Calu3 (cell line): ENCODE measurements at regions not wholly inside any gene's neighbourhood (a gene's known extent, or its start where the extent isn't known, plus 50 kb on each side); places are given as distances from the start of the nearest gene placed in this dataset.

Experiments
- BruUV-seq: library from RNA; stranded (reverse); fragments of 400-500 nt; replicated peaks from 2 replicates; lab custom pipeline; 2021; lab: Mats Ljungman, UMichigan
- CTCF ChIA-PET: fragments of 300-600 bp; sonication (Branson Sonifier 250); formaldehyde crosslinking; loops from one replicate; lab custom pipeline; 2022; ENCODE audit warnings: antibody characterized with exemption; lab: Charles Lee
- DNase-seq: peaks from one replicate; pipeline ENCODE4 v3.0.0; 2022
- H3K27ac Mint-ChIP-seq: one replicate; pipeline ENCODE4 v1.8.0; 2022; ENCODE audit warnings: mixed read lengths; ENCODE audit not compliant: unreplicated experiment
- H3K27me3 Mint-ChIP-seq: one replicate; pipeline ENCODE4 v1.8.0; 2022; ENCODE audit warnings: mixed read lengths; ENCODE audit not compliant: unreplicated experiment
- H3K36me3 Mint-ChIP-seq: one replicate; pipeline ENCODE4 v1.8.0; 2022; ENCODE audit warnings: mild to moderate bottlenecking, moderate library complexity, mixed read lengths; ENCODE audit not compliant: insufficient read depth, unreplicated experiment
- H3K4me1 Mint-ChIP-seq: one replicate; pipeline ENCODE4 v1.8.0; 2022; ENCODE audit warnings: mild to moderate bottlenecking, low read depth, mixed read lengths; ENCODE audit not compliant: unreplicated experiment
- H3K4me3 Mint-ChIP-seq: one replicate; pipeline ENCODE4 v1.8.0; 2022; ENCODE audit warnings: mild to moderate bottlenecking, low read depth, moderate library complexity, mixed read lengths; ENCODE audit not compliant: unreplicated experiment
- H3K9me3 Mint-ChIP-seq: one replicate; pipeline ENCODE4 v1.8.0; 2022; ENCODE audit warnings: low read depth, mixed read lengths; ENCODE audit not compliant: unreplicated experiment
- intact Hi-C: fragments of 100-400 bp; cut with micrococcal nuclease; formaldehyde crosslinking; loops from one replicate; pipeline ENCODE4 v1.10.0; 2022; ENCODE audit not compliant: unreplicated experiment
- TF ChIP-seq, protein P1 (sequence below): fragments of 200-600 bp; IDR thresholded peaks from one replicate; pipeline ENCODE4 v1.8.0; 2022; ENCODE audit warnings: antibody characterized with exemption; ENCODE audit not compliant: unreplicated experiment

DNA sequence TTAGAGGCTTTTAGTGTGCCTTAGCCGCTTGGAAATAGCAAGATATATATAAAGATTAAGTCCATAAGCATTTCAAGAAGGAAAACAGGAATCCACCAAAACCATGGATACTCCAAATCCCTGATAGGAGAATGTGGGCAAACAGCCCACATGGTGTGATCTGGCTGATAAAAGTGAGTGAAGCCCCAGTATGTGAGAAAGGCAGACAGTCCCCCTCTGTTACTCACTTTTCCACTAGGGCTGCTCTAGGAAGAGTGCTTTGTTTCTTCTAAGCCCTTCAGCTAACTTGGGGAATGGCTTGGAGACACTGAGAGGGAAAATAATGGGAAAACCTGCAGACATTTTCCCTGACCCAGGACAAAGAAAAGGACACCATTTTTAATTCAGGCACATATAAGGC is 802.3 kb upstream of the PRR20A start:
- H3K4me3 Mint-ChIP-seq: no peak overlapping the region
- BruUV-seq: no TSS peak
- H3K4me1 Mint-ChIP-seq: no peaks in the 10 kb centered on the region
- H3K27ac Mint-ChIP-seq: no peak overlapping the region
- no peaks in the 10 kb centered on the region for H3K36me3 Mint-ChIP-seq
- H3K9me3 Mint-ChIP-seq: no peaks in the 10 kb centered on the region
- DNase-seq: no peak
- intact Hi-C loops: no loop called here
- no peaks in the 10 kb centered on the region for H3K27me3 Mint-ChIP-seq
- CTCF ChIA-PET: no interaction called here
- TF ChIP-seq, protein P1, sequence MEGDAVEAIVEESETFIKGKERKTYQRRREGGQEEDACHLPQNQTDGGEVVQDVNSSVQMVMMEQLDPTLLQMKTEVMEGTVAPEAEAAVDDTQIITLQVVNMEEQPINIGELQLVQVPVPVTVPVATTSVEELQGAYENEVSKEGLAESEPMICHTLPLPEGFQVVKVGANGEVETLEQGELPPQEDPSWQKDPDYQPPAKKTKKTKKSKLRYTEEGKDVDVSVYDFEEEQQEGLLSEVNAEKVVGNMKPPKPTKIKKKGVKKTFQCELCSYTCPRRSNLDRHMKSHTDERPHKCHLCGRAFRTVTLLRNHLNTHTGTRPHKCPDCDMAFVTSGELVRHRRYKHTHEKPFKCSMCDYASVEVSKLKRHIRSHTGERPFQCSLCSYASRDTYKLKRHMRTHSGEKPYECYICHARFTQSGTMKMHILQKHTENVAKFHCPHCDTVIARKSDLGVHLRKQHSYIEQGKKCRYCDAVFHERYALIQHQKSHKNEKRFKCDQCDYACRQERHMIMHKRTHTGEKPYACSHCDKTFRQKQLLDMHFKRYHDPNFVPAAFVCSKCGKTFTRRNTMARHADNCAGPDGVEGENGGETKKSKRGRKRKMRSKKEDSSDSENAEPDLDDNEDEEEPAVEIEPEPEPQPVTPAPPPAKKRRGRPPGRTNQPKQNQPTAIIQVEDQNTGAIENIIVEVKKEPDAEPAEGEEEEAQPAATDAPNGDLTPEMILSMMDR: no peak

DNA sequence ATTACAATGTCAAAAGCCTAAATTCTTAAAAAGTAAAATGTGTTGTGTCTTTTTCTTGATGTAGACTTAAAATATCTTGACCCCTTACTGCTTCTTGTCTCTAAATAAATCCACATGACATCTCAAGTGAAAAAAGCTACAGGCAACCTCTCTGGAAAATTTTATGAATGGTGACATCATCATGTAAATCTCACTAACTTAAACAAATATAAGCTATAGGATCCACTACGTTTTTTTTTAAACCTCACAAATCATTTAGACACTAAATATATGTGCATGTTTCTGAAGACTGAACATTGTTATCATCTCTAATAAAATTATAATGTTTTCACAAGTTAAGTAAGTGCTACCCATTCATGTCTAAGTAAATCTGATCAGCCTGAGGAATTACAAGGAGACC is 793.7 kb upstream of the PRR20A start:
- BruUV-seq: no TSS peak
- H3K27me3 Mint-ChIP-seq: no peaks in the 10 kb centered on the region
- intact Hi-C loops: no loop called here
- H3K4me3 Mint-ChIP-seq: no peak overlapping the region
- H3K4me1 Mint-ChIP-seq: no peaks in the 10 kb centered on the region
- no peak overlapping the region for H3K27ac Mint-ChIP-seq
- no peaks in the 10 kb centered on the region for H3K36me3 Mint-ChIP-seq
- no peak for DNase-seq
- H3K9me3 Mint-ChIP-seq: no peaks in the 10 kb centered on the region
- CTCF ChIA-PET: no interaction called here
- TF ChIP-seq, protein P1: no peak

DNA sequence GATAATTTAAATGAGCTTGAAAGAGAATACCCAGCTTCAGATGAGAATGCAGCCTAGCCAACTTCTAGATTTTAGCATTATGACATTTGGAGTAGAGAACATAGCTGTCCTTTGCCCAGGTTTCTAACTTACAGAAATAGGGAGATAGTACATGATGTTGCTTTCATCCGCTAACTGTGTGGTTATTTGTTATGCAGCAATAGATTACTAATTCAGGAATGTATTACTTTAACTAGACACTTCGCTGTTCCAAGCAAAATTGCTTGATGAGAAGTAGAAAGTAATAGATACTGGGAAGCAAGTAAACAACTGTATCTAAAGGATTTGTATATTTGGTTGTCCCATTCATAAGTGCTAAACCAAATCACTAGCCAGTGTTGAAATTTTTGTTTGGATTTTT is 790.9 kb upstream of the PRR20A start:
- H3K36me3 Mint-ChIP-seq: no peaks in the 10 kb centered on the region
- no peak overlapping the region for H3K27ac Mint-ChIP-seq
- CTCF ChIA-PET: no interaction called here
- peaks cover 2% of the 10 kb centered on the region for H3K9me3 Mint-ChIP-seq
- no TSS peak for BruUV-seq
- intact Hi-C loops: no loop called here
- TF ChIP-seq, protein P1: no peak
- no peak for DNase-seq
- no peaks in the 10 kb centered on the region for H3K27me3 Mint-ChIP-seq
- H3K4me1 Mint-ChIP-seq: no peaks in the 10 kb centered on the region
- no peak overlapping the region for H3K4me3 Mint-ChIP-seq

DNA sequence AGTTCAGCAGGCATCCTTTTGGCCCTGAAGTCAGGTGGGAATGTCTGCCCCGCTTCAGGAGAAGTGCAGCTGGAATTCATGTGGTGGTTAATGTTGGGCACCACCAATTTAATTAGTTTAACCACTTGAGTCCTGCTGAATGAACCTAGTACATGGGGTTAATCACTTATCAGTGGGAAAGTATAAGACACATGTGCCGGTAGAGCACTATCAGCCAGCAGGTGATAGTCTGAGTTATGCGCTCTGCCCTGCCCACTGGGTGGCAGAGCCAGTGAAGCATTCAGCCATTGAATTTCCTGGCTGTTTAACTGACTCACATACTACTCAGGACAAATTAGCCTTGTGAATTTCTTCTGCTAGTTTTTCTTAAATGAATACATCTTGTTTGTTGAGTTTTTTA is 789.7 kb upstream of the PRR20A start:
- TF ChIP-seq, protein P1: no peak
- H3K27ac Mint-ChIP-seq: no peak overlapping the region
- no peak for DNase-seq
- H3K9me3 Mint-ChIP-seq: peaks cover 2% of the 10 kb centered on the region
- no TSS peak for BruUV-seq
- no peaks in the 10 kb centered on the region for H3K4me1 Mint-ChIP-seq
- H3K27me3 Mint-ChIP-seq: no peaks in the 10 kb centered on the region
- intact Hi-C loops: no loop called here
- no peak overlapping the region for H3K4me3 Mint-ChIP-seq
- CTCF ChIA-PET: no interaction called here
- no peaks in the 10 kb centered on the region for H3K36me3 Mint-ChIP-seq

DNA sequence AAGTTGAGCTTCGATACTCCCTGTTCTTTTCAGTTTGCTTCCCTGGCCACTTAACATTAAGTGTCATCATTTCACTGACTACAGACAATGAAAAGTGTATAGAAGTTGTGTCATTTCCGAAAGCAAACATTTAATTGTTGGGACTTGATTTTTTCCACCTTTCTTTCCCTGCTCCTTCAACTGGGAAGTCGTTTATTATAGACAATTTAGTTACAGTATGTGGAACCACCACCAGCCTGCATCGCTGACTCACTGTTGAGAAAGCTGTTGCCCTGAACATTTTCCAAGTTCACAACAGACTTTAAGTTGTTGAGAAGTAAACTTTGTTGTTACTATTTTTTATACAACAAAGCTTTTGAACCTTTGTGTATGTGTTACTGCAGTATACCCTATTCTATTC is 788.4 kb upstream of the PRR20A start:
- H3K36me3 Mint-ChIP-seq: no peaks in the 10 kb centered on the region
- H3K4me3 Mint-ChIP-seq: no peak overlapping the region
- no TSS peak for BruUV-seq
- CTCF ChIA-PET: no interaction called here
- no peaks in the 10 kb centered on the region for H3K4me1 Mint-ChIP-seq
- H3K9me3 Mint-ChIP-seq: peaks cover 2% of the 10 kb centered on the region
- intact Hi-C loops: no loop called here
- H3K27me3 Mint-ChIP-seq: no peaks in the 10 kb centered on the region
- DNase-seq: no peak
- H3K27ac Mint-ChIP-seq: no peak overlapping the region
- TF ChIP-seq, protein P1: no peak
